AG04449 (cell line): ENCODE measurements at regions not wholly inside any gene's neighbourhood (a gene's known extent, or its start where the extent isn't known, plus 50 kb on each side); places are given as distances from the start of the nearest gene placed in this dataset.

Experiments used
- CTCF ChIA-PET: fragments of 350-600 bp; formaldehyde crosslinking; extraction: SDS; loops from one replicate; lab custom pipeline; 2021; ENCODE audit warnings: antibody characterized with exemption; lab: Yijun Ruan, JAX
- POLR2A ChIA-PET: fragments of 400-600, 350-600 bp; formaldehyde crosslinking; extraction: SDS; loops from one replicate; lab custom pipeline; 2020; ENCODE audit warnings: antibody characterized with exemption, inconsistent platforms; lab: Yijun Ruan, JAX
- DNase-seq: peaks from one replicate; pipeline ENCODE4 v3.0.0-alpha.2; 2010; ENCODE audit warnings: low read depth, low spot score
- H3K4me3 ChIP-seq: 2 replicates; pipeline ENCODE4 v1.5.1; 2011; ENCODE audit warnings: low read depth, mild to moderate bottlenecking, control low read depth, low read length
- CTCF ChIP-seq: IDR thresholded peaks from one replicate; pipeline ENCODE4 v1.5.1; 2011; ENCODE audit warnings: mild to moderate bottlenecking, moderate library complexity, low read length, control low read depth, inconsistent platforms; ENCODE audit not compliant: insufficient read depth; ENCODE audit errors: missing control alignments

GRCh38 chr11:103539166-103539565 is 429.9 kb downstream of the DYNC2H1 start:
- CTCF ChIA-PET = interaction anchor here (0.7 to 6.0 kb wide), 11 partner anchors 10 to 212 kb away, joined by 3 to 127 read pairs (median 5); no protein-coding TSS in a partner anchor

GRCh38 chr11:103541186-103541795 is 432.1 kb downstream of the DYNC2H1 start:
- no peak overlapping the region for H3K4me3 ChIP-seq
- ChIA-PET POLR2A (no interaction called here), CTCF (interaction anchor here (1.1 to 1.5 kb wide), 3 partner anchors 10 to 61 kb away, joined by 3 to 6 read pairs (median 3); no protein-coding TSS in a partner anchor)
- no peak for TF ChIP-seq CTCF
- DNase-seq = no peak

More at GRCh38 chr11:103539166-103539565, 429.9 kb downstream of the DYNC2H1 start:
- POLR2A ChIA-PET = no interaction called here
- no peak overlapping the region for H3K4me3 ChIP-seq
- no peak for TF ChIP-seq CTCF
- DNase-seq = no peak

- TF ChIP-seq CTCF = no peak
- CTCF ChIA-PET = interaction anchor here (0.9 to 1.0 kb wide), 2 partner anchors 61 to 218 kb away, joined by 3 to 4 read pairs; no protein-coding TSS in a partner anchor
- H3K4me3 ChIP-seq = no peak overlapping the region
Observed at GRCh38 chr11:103542851-103543250, 433.6 kb downstream of the DYNC2H1 start.

GRCh38 chr11:103543456-103543855 is 434.2 kb downstream of the DYNC2H1 start:
- ChIA-PET CTCF (interaction anchor here (1.0 kb wide), 1 partner anchor 218 kb away, joined by 4 read pairs; no protein-coding TSS in a partner anchor), POLR2A (no interaction called here)
- TF ChIP-seq CTCF = no peak
- DNase-seq = no peak
- no peak overlapping the region for H3K4me3 ChIP-seq

More at GRCh38 chr11:103542851-103543250, 433.6 kb downstream of the DYNC2H1 start:
- DNase-seq = no peak
- POLR2A ChIA-PET = no interaction called here

GRCh38 chr11:103544874-103545273 is 435.6 kb downstream of the DYNC2H1 start:
- ChIA-PET POLR2A (no interaction called here), CTCF (no interaction called here)
- no peak overlapping the region for H3K4me3 ChIP-seq
- DNase-seq = no peak
- no peak for TF ChIP-seq CTCF

- H3K4me3 ChIP-seq = no peak overlapping the region
- ChIA-PET POLR2A (no interaction called here), CTCF (interaction anchor here (1.1 to 9.3 kb wide), 4 partner anchors 9 to 57 kb away, joined by 3 to 127 read pairs (median 4); no protein-coding TSS in a partner anchor)
- no peak for TF ChIP-seq CTCF
- DNase-seq = no peak
Observed at GRCh38 chr11:103545551-103545950, 436.3 kb downstream of the DYNC2H1 start.
